Activated CD4-positive, alpha-beta T cell treated with anti-CD3 and anti-CD28 coated beads, Interleukin-2, amount 50 U/mL, for 48 hours (primary cell): ENCODE measurements at regions not wholly inside any gene's neighbourhood (a gene's known extent, or its start where the extent isn't known, plus 50 kb on each side); places are given as distances from the start of the nearest gene placed in this dataset.
"Not testable (repeated sequence)": the region's sequence is repeated elsewhere in the genome, so short reads cannot be mapped to it uniquely, and the experiment has no call there.

ENCODE experiments used
- DNase-seq, 2 experiments: peaks; one replicate each; pipeline ENCODE4 v3.0.0-alpha.2; 2020

GRCh38 chr5:106660681-106661080, 1010.1 kb downstream of the EFNA5 start:
- DNase-seq = no peak

GRCh38 chr5:106658150-106658549, 1012.6 kb downstream of the EFNA5 start:
- no peak for DNase-seq

DNA sequence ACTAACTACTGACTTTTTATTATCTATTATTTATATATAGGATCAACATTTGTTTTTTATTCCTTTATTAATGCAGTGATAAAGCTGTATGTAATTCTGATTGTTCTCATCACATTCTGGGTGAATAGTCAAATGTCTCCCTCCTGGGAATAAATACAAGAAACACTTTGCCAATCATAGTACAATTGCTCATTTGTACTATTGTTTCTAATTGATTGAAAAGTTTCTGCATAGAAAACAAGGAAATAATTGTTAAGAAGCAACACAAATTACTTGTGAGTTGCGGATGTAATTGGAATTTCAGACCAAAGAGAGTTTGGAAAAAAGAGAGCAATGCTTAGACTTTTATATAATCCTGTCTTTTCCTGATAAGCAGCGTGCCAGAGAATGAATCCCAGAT, 1013.9 kb downstream of the EFNA5 start:
- no peak for DNase-seq

GRCh38 chr5:106649031-106649430, 1021.7 kb downstream of the EFNA5 start:
- no peak for DNase-seq

DNA sequence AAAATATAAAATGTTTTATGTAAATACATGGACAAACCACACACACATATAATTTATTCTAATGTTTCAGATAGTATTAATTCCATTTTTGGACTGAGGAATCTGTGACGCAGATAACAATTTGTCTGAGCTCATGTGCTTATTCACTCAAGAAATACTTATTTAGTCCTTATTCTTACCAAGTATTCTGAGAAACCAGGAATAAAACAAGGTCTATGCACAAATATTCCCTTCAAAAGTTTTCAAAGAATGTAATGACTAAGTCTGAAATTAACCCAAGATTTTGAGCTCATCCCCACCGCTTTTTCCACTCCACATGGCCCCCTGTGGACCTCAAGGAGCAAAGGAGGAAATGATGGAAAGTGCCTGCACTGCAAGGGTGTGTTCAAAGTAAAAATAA, 1022.3 kb downstream of the EFNA5 start:
- DNase-seq = no peak

DNA sequence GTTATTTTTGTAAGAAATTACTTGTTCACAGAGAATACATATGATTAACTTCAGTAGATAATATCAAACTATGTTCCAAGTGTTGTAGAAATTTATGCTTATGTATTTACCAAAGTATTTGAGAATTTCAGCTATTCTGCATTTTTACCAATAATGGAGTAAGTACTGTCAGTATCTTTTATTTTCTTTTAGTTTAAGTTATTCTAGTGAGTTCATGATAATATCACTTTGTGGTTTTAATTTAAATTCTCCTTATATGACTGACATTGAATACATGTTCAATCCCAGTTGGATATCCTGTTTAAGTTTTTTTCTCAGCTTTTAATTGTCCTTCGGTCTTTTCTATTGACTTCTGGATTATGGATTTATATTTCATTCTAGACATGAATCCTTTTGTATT, 1024.6 kb downstream of the EFNA5 start:
- DNase-seq = no peak

- DNase-seq = no peak
These were observed 1030.2 kb downstream of the EFNA5 start for GRCh38 chr5:106640511-106640910.

DNA sequence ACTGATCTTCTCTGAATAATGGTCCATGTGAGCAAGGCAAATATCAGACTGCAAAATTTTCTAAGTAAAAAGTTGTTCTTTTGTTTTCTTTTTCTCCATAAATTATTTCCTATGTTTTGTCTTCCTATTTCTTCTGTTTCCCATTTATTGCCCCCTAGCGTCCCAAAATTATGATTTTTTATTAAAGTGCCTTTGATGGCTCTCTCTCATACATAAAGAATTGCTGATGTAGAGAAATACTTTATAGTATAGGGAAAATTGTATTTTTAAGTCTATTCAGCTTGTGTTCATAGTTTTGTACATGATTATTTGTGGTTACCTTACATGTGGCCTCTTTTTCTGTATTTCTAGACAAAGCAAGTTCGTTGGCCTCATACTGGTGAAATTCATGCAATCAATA, 1031.2 kb downstream of the EFNA5 start:
- DNase-seq = no peak

GRCh38 chr5:106637275-106637674, 1033.5 kb downstream of the EFNA5 start:
- DNase-seq = no peak

GRCh38 chr5:106634375-106634774, 1036.4 kb downstream of the EFNA5 start:
- no peak for DNase-seq

DNA sequence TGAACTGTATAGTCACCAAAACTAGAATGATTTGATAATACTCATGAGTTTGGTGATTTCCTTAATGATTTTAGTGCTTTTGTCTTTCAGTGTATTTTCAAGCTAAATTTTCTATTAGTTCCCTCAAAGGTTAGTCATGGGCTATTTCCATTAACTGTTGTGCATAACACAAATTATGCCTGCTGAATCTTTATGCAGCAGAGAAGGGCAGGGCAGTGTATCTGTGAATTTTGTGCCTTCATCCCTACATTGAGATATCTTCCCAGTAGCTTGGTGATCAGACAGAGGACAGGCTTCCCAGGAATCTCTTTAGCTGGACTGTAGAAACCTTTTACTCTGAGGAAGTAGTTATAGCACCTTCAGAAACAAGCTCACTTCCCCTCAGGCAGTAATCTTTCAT, 1036.9 kb downstream of the EFNA5 start:
- DNase-seq = no peak

GRCh38 chr5:106628456-106628855, 1042.3 kb downstream of the EFNA5 start:
- DNase-seq = not testable (repeated sequence)

GRCh38 chr5:106610041-106610440, 1060.7 kb downstream of the EFNA5 start:
- no peak for DNase-seq

DNA sequence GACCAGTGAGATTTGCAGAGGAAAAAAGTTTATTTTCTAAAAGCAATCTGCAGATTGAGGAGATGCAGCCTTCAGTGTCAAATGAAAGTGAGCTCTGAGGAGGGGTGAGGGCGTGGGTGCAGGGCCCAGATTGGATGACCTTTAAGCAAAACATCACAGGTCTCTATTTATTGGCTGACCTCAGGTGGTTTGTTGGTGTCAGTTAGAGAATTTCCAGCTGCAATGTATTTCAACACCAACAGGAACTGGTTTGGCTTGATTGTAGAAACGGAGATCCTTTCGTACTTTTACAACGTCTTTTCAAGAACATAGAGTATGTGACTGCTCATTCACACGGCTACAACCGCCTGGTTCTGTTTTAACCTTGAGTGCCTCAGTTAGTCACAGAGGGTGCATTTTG, 1069.1 kb downstream of the EFNA5 start:
- DNase-seq = no peak

GRCh38 chr5:106600803-106601202, 1069.9 kb downstream of the EFNA5 start:
- DNase-seq = no peak

DNA sequence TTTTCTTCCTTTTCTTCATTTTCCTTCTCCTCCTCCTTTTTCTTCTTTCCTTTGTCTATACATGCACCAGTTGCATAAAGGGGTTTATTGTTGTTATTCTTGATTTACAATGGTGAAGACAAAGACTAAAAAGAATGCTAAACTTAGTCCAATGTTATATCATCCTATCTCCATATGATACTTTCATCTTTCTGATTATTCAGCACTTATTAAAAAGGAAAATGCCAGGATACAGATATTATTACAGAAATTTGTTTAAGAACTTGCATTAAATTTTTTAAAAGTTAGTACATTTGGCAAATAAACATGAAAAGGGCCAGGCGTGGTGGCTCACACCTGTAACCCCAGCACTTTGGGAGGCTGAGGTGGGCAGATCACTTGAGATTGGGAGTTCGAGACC, 1074.9 kb downstream of the EFNA5 start:
- DNase-seq = no peak

GRCh38 chr5:106584268-106584667, 1086.5 kb downstream of the EFNA5 start:
- no peak for DNase-seq

DNA sequence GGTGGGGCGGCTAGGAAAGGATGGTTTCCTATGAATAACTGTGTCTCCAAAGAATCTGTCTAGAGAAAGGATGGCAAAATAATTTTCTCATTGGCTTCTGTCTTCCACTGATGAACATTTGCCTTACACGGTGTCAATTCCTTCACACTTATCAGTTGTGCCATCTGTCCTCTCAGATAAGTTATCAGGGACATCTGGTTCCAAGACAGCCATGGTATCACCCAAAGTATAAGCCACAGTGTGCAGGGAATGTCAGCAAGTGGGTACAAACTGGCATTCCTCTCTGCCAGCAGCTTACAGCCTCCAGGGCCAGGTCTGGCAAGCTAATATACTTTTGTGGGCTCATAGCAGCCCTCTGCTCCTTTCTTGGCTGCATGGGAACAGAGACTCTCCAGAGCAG, 1092.0 kb downstream of the EFNA5 start:
- no peak for DNase-seq

DNA sequence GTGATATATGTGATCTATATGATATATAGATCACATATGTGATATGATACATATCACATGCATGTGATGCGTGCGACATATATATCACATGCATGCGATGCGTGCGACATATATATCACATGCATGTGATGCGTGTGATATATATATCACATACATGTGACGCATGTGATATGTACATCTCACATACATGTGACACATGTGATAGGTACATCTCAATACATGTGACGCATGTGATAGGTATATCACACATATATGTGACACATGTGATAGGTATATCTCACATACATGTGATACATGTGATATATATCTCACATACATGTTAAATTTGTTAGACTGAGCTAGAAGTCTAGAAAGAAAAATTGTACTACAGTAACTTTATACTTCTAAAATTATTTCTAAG, 1095.9 kb downstream of the EFNA5 start:
- DNase-seq = no peak

DNA sequence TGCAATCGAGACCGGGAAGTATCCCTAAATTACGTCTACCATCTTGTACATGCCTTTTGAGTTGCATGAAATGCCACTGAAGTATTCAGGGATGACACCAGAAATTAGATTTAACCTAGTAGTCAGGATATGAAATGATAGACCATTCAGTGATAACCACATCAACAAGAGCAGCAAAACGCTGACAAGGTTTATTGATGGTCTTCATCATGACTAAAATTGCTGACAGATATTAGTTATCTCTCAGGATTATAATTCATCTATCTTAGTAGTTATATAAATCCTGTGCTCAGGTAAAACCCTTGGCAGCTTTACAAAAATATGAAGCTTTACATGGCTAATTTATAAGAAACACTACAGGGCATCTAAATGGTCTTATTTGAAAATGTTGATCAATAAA, 1104.7 kb downstream of the EFNA5 start:
- no peak for DNase-seq

- no peak for DNase-seq
These were observed 1125.4 kb downstream of the EFNA5 start for GRCh38 chr5:106545325-106545724.

GRCh38 chr5:106543330-106543729, 1127.4 kb downstream of the EFNA5 start:
- no peak for DNase-seq

DNA sequence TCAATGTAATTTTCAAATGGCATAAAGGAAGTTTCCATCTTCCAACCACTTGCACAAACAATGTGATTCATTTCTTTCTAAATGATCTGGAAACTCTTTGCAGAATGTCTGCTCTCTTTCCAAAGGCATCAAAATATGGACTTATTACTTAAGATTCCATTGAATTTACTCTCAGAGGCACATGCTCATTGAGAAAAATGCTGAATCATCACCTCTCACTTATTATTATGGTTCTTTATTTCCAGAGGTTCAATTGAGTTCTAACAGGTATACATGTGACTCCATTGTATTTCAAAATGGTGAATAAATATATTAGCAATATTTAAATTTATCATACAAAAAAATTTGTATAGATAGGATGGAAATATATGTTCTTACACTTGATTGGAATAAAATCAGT, 1140.6 kb downstream of the EFNA5 start:
- no peak for DNase-seq

DNA sequence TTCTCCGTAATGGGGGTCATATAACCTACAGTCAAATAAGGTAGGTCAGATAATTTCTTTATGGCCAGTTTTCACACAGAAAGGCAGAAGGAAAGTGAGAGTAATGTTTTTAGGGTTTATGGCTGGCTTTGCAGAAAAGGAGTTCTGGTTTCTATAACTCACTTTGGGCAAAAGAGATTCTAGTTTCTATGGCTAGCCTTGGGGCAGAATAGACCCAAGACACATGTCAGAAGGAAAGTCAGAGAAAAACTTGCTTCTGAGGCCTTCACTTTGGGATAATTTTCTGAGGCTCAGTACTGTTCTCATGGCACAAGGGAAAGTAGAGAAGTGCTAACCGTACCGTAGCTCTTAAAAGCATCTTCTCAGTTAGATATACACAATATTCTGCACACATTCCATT, 1145.3 kb downstream of the EFNA5 start:
- no peak for DNase-seq

GRCh38 chr5:106523852-106524251, 1146.9 kb downstream of the EFNA5 start:
- DNase-seq = no peak

GRCh38 chr5:106522296-106522695, 1148.4 kb downstream of the EFNA5 start:
- no peak for DNase-seq
